ENCODE measurements at regions not wholly inside any gene's neighbourhood (a gene's known extent, or its start where the extent isn't known, plus 50 kb on each side); places are given as distances from the start of the nearest gene placed in this dataset.

DNA sequence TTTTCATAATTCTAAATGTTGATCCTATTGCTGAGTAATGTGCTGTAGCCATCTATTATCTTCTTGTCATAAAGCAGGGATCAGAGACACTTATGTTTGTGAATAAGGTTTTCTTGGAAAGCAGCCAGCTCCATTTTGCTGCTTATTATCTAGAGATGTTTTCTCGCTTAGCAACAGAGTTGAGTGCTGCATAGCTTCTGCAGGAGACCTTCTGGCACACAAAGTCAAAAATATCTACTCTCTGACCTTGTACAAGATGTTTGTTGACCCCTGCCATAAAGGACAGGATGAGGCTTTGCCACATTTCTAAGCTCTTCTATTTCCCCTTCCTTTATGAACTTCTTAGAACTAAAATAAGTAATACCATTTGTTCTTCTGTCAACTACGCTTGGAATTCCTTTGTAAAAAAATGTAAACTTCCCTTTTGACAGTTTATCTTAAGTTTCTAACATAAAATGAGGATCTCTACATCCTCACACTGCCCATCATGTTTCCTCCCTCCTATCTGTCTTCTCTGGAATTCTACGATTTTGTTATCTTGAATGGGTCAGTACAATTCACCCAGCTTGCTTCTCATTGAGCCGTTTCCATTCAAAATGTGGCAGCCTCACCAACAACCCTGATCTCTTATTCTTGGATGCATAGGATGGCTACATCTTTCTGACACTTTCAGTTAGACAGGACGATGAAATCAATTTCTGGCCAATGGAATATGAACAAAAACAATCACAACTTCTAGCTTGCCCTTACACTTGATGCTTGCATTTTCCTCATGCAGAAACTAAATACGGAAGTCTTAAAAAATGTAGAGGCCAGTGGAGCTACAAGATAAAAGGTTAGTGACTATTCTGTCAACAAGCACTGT, 1377.0 kb downstream of the SUCLG1 start:
- DNase-seq: no peak

DNA sequence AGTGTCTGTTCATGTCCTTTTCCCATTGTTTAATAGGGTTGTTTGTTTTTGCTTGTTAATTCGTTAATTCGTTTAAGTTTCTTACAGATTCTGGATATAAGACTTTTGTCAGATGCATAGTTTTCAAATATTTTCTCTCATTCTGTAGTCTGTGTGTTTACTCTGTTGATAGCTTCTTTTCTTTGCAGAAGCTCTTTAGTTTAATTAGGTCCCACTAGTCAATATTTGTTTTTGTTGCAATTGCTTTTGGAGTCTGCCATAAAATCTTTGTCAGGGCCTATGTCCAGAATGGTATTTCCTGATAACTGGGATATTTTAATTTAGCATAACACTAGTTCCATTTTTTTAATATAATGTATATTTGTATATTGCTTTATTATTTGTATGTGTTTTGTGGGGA, 1380.1 kb downstream of the SUCLG1 start:
- no peak for DNase-seq

DNA sequence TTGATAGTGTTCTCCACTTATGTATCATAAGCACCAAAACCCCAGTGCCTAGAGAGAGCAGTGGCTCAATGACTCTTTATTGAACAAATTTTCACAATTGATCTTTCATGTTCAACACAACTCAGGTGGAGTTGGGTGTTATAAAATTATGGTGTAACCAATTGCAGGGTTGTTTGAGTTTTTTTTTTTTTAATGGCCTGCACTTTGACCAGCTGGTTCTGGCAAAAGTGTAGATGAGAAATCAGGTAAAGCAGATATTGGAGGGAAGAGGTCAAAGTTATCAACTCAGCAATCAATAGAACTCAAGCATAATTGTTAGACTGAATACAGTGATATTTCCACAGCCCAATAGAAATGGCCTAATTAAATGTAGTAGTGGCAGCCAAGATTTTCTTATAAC, 1386.3 kb downstream of the SUCLG1 start:
- no peak for DNase-seq

DNA sequence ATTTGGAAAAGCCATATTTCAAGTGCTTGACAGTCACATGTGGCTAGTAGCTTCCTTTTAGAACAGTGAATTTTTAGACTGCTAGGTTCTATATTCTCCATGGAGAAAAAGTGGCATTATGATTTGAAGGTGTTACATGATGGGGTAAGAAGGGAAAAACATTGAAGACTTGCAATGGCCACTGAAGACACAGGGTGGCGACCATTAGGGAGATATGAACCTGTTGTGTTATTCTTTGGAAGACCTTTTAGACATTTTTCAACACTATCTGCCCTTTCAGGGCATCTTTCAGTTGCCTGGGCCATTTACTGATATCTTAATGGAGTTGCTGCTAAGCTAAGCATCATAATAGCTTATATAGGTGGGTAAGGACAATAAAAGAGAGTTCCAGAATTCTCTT, 1387.2 kb downstream of the SUCLG1 start:
- DNase-seq: no peak

DNA sequence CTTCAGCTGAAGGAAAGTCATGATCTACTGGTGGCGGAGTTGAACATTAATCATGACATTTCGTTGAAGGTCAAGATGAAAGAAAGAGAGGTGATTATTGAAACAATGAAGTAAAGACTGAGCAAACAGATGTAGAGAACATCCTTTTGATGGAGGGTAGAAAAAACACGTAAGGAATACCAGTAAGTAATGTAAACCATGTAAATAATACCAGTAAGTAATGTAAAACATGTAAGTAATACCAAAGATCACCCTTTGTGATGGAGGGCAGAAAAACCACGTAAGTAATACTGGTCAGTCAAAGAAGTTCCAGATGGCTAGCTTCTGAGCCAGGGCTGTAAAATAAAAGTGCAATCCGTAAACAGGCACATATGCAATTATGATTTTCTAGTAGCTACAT, 1387.7 kb downstream of the SUCLG1 start:
- no peak for DNase-seq

DNA sequence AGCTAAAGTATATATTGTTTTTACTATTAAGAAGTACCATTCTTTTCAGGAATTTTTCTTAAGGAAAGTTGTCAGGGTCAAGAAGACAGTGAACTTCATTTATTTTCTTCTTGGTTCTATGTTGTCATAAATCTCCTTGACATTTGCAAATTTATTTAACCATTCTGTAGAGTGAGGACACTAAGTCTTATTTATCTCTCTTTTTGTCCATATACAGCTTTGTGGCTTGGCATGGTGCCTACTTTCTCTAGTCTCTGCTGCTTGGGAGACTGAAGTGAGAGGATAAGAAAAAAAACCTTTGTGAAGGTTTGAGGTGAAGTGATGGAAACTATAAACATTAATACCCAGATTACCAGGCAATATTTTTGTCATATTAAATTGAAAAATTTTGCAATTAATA, 1389.4 kb downstream of the SUCLG1 start:
- no peak for DNase-seq

DNA sequence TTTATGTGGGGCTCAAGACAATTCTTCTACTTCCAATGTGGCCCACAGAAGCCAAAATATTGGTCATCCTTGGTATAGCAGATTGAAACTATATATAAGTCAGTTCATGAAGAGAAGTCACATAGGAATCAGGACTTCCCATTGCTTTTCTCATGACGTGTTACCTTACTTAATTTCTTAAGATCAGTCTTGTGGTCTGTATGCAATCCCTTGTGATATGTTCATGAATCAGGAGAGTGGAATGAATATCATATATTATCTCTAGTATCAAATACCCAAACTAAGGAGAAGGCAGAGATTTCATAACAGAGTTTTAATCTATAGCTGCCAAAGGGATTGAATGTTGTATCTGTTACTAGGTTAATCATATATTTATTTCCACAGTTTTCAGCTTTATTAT, 1390.4 kb downstream of the SUCLG1 start:
- no peak for DNase-seq

DNA sequence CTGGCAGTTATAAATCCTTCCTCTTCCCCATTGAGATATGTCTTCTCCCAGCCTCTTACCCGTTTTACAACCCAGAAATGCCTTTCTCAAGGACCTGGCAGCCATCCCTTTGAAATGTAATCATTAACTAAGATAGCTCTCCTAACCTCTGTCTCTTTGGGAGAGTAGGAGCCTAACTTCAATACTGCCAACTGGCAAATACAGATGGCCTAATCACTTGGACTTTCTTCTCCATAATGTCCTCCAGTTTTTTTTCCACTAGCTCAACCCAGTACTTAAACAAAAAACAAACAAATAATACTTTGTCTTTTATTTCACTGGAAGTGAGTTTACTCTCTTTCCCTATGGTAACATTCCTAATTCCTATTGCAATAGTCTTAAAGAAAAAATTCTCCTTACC, 1391.1 kb downstream of the SUCLG1 start:
- DNase-seq: no peak

DNA sequence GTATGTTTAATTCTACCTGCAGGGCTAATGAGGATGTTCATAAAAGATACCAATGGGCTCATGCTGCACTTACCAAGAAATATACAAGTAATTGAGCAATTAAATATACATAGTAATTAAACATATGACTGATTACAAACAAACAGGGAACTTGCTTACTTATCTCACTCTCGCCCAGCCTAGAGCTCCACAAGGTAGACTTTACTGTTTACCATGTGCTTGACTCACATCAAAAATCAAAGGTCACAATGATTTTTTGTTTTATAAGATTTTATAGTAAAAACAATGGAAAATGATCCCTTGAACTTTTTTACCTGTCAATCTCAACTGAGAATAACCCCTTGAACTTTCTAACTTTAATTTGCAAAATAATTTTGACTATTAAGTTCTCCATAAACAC, 1395.1 kb downstream of the SUCLG1 start:
- DNase-seq: no peak

DNA sequence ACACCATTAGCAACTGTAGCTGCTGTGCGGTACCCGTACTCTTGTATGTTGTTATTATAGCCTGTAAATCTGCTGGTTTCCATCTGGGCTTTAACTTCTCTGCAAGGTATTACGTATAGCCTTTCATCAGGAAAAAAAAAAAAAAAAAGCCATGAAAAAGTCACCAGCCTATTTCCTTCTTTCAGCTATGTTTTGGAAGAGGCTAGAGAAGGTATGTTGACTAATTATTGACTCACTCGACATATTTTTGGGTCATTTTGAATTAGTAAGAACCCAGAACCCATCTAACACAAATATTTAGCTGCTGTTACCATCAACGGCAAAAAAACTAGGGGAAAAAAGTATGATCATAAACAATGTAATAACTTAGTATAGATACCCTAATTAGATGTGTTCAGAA, 1395.6 kb downstream of the SUCLG1 start:
- DNase-seq: no peak

DNA sequence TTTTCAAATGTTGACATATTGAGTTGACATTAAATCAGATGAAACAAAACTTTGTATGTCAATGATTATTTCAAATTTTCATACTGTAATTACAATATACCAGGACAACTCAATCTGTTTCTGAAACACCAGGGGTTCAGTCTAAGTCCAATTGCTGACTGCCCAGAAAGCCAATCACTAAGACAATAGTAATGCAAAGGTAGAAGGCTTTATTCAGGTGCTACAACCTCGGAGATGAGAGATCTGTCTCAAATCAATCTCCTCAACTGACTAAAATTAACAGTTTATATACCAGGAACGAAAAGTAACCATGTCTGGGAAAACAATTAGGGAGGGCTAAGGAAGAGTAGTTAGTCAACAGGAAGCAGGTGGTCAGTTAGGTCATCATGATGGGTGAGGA, 1400.4 kb downstream of the SUCLG1 start:
- DNase-seq: no peak

DNA sequence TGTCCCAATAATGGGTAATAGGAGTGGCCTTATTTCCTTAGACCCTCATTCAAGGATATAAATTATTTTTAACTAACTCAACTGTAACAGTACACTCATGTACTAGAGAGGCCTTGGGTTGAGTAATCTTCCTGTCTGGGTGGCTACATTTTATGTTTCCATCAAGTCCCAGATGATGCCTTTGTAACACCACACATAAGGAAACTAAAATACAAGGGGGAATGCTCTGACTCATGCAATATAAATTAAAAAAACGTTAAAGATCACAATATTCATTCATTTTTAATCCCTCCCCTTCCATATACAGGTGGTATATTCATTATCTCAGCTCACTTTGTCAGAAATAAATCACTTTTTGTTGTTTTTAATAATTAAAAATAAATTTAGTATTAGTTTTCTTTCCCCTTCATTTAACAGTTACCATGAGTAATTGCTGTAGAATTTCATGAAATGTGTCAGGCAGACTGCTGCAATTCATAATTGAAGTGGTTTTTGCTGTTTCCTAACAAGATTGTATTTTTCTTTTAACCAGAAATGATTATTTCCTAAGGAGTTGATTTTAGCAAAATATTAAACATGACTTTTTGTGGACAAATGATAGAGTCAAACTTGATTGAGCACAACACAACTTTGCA, 1403.6 kb downstream of the SUCLG1 start:
- no peak for DNase-seq

DNA sequence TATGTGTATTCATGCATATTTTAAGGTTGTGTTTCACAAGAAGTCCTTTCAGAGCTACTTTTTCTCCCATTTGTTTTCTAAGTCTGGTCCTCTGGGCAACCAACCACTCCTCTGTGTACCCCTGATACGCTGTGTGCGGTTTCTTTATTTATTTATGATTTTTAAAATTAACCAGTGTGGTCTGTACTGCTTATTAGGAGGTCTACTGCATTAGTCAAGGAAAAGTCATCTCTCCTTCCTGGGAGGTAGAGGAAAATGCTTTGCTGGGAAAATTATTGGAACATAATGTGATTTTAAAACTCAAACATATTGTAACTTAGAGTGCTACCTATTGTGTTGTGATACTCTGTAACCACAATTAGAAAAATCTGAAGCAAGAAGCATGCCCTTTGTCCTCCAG, 1404.3 kb downstream of the SUCLG1 start:
- no peak for DNase-seq

DNA sequence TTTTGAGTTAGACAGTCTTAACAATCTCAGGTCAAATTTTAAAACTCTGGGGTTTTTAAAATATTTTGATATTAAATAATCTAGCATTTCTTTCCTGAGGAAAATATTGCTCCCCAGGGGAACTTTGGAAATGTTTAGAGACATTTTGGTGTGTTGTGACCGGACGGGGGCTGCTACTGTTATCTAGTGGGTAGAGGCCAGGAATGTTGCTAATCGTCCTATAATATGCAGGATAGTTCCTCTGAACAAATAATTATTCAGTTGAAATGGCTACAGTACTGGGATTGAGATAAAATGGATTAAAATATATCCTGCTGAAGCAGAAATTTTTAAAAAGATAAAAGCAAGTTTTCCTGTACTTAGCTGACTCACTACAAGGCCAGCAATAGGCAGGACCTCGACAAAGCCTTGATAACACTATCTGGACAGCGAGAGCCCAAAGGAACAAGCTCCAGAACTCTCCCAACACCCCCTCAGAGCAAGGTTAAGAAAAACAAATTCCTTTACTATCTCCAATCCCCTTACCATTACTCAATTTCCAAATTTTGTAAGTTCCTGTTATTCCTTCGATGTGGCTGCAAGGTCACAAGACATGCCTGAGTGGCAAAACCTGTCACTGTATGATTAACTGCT, 1407.4 kb downstream of the SUCLG1 start:
- no peak for DNase-seq

DNA sequence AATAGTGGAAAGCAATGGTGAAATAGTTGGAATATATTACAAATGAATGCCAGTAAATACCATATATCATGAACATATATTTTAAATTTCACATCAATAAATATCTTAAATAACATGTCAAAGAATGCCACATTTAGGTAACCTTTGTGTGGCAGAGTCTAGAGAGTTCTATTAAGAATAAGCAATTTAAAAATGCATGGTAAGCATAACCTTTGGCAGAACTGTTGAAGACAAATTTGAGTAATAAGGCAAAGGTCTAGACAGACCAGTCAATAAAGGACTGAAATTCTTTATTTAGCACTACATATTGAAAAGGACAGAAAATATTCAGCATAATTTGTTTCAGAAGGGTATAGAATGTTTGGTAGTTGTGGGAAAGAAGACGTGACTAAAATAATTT, 1417.0 kb downstream of the SUCLG1 start:
- DNase-seq: no peak

DNA sequence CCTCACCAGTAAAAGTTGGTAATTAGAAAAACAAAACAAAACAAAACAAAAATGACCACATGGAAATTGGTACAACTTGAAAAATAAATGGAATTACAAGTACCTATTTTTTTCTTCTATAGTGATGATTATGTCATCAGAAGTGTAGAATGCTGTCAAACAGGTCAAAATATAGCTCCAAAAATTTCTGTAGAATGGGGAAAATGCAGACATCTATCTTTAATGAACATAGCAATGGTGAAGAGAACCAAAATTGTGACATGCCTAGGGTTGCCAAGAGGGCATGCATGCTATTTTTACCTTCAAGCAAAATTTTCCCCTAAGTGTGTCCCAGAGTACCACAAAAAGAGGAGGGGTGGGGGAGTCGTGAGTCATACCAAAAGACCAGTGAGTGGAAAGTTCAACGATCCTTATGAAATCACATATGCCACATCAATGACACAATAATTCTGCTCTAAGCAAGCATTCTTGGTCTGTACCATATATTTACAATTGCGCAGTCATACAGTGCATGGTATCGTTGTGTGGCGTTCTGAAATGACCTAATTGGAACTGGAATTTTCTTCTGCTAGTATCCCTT, 1436.4 kb downstream of the SUCLG1 start:
- no peak for DNase-seq

DNA sequence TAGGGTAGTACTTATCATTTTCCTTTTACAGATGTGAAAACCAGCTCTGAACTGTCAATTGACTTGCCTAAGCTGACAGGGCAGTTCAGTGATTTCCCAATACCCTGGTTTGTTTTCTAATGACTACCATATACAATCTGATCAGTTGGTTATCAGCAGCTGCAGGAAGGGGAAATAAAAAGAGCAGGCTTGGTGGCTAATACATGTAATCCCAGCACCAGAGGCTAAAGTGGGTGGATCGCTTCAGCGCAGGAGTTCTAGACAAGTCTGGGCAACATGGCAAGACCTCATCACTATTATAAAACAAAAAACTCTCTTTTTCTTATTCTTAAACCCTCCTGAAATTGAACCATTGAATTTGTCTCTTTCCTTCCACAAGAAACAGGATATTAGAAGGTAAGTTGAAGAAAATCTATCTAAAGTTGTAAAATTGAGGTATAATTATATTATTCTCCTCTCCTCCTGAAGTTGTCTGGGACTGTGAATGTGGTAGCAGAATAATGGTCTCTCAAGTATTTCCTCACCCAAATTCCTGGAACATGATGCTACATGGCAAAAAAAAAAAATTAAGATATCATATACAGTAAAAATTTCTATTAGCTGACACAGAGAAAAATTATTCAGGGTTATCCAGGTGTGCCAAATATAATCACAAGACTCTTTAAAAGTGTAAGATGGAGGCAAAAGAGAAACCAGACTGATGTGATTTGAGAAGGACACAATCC, 1441.6 kb downstream of the SUCLG1 start:
- no peak for DNase-seq

DNA sequence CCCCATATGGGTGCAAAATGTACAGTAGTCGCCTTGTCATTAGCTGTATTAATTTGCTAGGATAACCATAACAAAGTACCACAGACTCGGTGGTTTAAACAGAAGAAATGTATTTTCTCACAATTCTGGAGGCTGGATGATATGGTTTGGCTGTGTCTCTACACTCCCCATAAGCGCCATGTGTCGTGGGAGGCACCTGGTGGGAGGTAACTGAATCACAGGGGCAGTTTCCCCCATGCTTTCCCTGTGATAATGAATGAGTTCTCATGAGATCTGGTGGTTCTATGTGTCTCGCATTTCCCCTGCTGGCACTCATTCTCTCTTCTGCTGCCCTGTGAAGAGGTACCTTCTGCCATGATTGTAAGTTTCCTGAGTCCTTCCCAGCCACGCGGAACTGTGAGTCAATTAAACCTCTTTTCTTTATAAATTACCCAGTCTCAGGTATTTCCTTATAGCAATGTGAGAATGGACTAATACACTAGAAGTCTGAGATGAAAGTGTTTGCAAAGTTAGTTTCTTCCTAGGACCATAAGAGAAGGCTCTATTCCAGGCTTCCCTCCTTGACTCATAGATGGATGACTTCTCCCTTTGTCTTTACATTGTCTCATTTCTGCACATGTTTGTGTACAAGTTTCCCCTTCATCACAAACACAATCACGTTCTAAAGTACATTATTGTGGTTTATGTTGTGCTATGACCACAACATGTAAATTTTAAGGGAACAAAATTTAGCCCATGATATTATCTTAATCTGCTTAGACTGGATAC, 1442.6 kb downstream of the SUCLG1 start:
- no peak for DNase-seq

DNA sequence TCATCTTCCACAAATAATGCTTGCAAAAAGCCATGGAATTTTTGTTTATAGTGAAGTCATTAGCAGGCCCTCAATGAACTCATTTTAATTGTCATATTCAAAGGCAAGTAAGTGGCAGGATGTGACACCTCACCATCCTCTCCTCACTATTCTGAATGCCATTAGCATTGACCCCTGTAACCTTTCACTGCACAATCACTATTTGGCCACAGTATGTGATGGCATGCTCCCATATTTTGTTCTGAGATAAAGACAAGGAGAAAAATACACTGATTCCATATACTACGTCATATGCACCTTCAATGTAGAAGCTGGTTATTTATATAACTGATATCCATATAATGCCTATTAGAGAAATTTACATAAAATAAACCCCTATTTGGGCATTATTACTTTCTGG, 1443.2 kb downstream of the SUCLG1 start:
- DNase-seq: no peak

DNA sequence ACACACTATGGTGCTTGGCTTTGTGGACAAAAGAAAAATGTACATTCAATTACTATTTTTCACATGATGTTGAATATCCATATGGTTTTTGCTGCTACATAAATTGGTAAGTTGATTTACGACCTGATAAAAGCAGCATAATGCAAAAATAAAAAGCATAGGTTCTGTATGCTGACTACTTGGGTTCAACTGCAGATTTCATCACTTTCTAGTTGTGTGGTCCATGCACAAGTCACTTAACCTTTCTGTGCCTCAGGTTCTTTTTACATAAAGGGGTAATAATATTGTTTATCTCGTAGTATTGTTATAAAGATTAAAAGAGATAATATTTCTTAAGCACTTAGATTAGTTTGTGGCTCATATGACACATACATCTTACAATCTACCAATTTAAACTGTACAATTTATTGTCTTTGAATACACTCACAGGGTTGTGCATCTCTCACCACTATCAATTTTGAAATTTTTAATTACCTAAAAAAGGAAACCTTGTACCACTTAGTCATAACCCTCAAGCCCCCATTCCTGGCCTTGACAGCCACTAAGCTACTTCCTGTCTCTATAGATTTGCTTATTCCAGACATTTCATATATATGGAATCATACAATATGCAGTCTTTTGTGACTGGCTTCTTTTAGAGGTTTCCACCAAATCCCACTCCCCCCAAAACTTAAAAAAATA, 1443.9 kb downstream of the SUCLG1 start:
- DNase-seq: no peak

DNA sequence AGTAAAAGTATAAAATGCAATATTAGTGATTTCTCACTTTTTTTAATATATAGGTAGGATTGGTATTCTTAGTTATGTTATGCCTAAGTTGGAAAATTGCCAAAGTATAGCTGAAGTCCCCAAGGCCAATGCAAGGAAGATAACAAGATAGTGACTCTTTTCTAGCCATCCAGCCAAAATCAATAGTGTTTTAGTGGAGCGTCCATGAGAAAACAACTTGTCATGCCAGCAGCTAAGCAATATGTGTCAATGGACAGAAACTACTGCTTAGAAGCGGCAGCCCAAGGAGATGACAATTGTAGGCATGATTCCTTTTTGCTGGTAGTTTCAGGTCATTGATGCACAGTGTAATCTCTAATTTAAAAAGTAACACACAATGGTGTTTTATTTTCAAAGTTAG, 1444.6 kb downstream of the SUCLG1 start:
- no peak for DNase-seq

DNA sequence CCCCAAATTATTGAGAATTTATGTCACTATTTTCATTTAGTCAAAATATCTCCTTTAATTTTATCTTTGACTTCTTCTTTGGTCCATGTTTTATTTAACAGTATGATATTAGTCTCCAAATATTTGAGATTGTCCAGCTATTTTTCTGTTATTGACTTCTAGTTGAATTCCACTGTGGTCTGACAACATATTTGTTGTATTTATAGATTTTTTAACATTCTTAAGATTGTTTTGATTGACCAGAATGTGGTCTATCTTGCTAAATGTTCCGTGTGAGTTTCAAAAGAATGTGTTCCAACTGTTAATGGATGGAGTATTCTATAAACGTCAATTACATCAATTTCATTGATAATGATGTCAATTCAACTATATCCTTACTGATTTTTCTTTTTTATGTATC, 1452.1 kb downstream of the SUCLG1 start:
- DNase-seq: no peak
